Subcutaneous abdominal adipose tissue (tissue), 5 donors: ENCODE measurements at regions not wholly inside any gene's neighbourhood (a gene's known extent, or its start where the extent isn't known, plus 50 kb on each side); places are given as distances from the start of the nearest gene placed in this dataset.

ENCODE experiments used
- H3K27ac ChIP-seq: one replicate; pipeline ENCODE4 v1.7.0; 2013; ENCODE audit warnings: low read depth, mild to moderate bottlenecking, inconsistent platforms, low read length, moderate library complexity
- H3K27me3 ChIP-seq, 5 donors: one replicate each; pipeline ENCODE4 v1.7.0; 2013; ENCODE audit warnings: low read length in 5 of 5, inconsistent platforms in 1 of 5; ENCODE audit not compliant: control insufficient read depth in 5 of 5, insufficient read depth in 4 of 5
- H3K36me3 ChIP-seq, 5 donors: one replicate each; pipeline ENCODE4 v1.7.0; 2013; ENCODE audit warnings: low read length in 5 of 5; ENCODE audit not compliant: control insufficient read depth in 5 of 5, insufficient read depth in 5 of 5
- H3K4me1 ChIP-seq, 5 donors: one replicate each; pipeline ENCODE4 v1.7.0; 2013; ENCODE audit warnings: low read length in 5 of 5, mild to moderate bottlenecking in 3 of 5, moderate library complexity in 1 of 5; ENCODE audit not compliant: control insufficient read depth in 5 of 5, insufficient read depth in 5 of 5
- H3K4me3 ChIP-seq, 5 donors: one replicate each; pipeline ENCODE4 v1.7.0; 2013; ENCODE audit warnings: low read length in 5 of 5, low read depth in 1 of 5
- H3K9ac ChIP-seq, 5 donors: one replicate each; pipeline ENCODE4 v1.7.0; 2013; ENCODE audit warnings: low read length in 5 of 5, mild to moderate bottlenecking in 4 of 5, moderate library complexity in 3 of 5
- H3K9me3 ChIP-seq, 5 donors: one replicate each; pipeline ENCODE4 v1.7.0; 2013; ENCODE audit warnings: low read length in 5 of 5; ENCODE audit not compliant: control insufficient read depth in 5 of 5
- donor health status: healthy.
- donor health status: healthy.
- donor health status: healthy.
- donor health status: healthy.
- donor health status: healthy.

DNA sequence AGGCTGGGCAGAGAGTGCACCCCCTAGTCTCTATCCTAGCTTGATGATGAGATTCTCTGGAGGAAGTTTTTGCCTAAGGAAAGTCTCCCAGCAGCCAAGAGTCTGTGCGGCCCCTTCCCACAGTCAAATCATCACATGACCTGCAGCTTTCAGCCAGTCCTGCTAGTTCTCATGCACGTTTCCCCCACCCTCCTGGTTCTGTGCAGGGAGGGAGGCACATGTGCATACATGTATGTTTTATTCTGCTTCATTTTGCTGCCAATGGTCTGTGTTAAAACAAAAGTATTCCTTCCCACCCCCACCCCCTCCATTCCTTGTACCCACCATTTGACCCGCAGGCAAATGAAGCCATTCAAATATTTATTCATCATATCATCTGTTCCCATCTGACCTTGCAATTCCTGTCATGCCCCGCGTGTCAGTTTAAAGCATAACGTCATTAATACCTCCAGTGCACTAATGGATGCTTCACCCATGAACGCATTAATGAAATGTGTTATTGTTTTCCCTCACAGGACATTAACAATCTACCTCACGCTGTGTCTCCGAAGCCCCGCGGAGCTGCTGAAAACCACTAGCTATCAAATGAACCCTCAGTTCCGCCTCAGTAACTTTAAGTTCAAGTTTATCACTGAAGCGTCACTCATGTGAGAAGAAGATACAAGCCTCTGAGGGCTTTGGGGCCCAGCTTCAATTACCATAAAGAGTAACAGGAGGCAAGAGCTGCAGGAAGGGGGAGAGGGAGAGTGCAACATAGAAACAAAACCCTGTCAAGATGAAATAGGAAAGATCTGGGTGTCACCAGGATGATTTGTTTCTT is 139.6 kb downstream of the RASEF start:
- no peak overlapping the region for H3K9ac ChIP-seq
- H3K36me3 ChIP-seq: no peaks in the 10 kb centered on the region
- no peak overlapping the region for H3K4me3 ChIP-seq
- H3K9me3 ChIP-seq: no peaks in the 10 kb centered on the region
- no peak overlapping the region for H3K27ac ChIP-seq
- H3K27me3 ChIP-seq: no peaks in the 10 kb centered on the region
- no peaks in the 10 kb centered on the region for H3K4me1 ChIP-seq

DNA sequence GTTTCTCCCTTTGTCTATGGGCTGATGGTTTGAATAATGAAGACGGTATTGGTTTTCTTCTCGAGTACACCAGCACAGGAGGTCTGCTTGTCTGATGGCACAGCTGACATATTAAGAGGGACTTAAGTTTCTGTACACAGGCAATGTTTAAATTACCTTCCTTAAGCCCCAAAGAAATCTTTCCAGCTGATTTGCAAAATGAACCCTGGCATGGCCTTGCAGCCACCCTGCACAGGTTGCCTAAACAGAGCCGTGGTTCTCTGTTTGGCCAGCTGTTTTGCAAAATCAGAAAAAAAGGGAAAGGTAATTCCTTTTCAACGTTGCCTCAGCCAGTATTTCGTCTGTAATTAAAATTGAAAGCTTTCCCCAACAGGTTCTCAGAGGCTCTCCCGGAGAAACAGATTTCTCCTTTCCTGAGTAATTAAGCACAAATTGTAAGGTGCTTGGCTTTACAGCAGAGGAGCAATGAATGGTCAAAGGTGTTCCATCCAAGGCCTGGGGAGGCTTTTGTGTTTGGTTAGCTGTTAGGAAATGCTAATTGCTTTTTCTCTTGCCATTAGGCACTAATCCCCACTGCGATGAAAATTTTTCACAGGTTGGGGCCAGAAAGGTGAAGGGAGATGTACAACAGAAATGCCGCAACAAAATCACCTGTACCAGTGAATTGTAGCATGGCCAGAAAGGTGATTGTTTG is 138.9 kb downstream of the RASEF start:
- Histone ChIP-seq H3K27ac (no peak overlapping the region), H3K36me3 (no peaks in the 10 kb centered on the region), H3K4me1 (no peaks in the 10 kb centered on the region), H3K4me3 (no peak overlapping the region), H3K9me3 (no peaks in the 10 kb centered on the region), H3K27me3 (no peaks in the 10 kb centered on the region), H3K9ac (no peak overlapping the region)
